Lower lobe of right lung (tissue), 2 donors: ENCODE measurements at regions not wholly inside any gene's neighbourhood (a gene's known extent, or its start where the extent isn't known, plus 50 kb on each side); places are given as distances from the start of the nearest gene placed in this dataset.

Source experiments
- ATAC-seq, 2 donors: fragments of 200-7000 bp; cut with Tn5 transposase; one replicate each; pipeline ENCODE4 v1.9.1; 2020 to 2022; ENCODE audit warnings: mild to moderate bottlenecking in 2 of 2, moderate library complexity in 2 of 2
- DNase-seq: peaks from one replicate; pipeline ENCODE4 v3.0.0-alpha.2; 2020
- H3K27ac ChIP-seq: fragments of 200-600 bp; one replicate; pipeline ENCODE4 v1.8.0; 2022
- H3K27me3 ChIP-seq: fragments of 200-600 bp; one replicate; pipeline ENCODE4 v1.8.0; 2022; ENCODE audit warnings: low read depth
- H3K36me3 ChIP-seq: fragments of 200-600 bp; one replicate; pipeline ENCODE4 v1.8.0; 2022; ENCODE audit warnings: mild to moderate bottlenecking
- H3K4me1 ChIP-seq: fragments of 200-600 bp; one replicate; pipeline ENCODE4 v1.8.0; 2022
- H3K4me3 ChIP-seq: fragments of 200-600 bp; one replicate; pipeline ENCODE4 v1.8.0; 2022; ENCODE audit warnings: mild to moderate bottlenecking
- H3K9me3 ChIP-seq: fragments of 200-600 bp; one replicate; pipeline ENCODE4 v1.8.0; 2022
- intact Hi-C: fragments of 100-400 bp; cut with DNase I; formaldehyde crosslinking; loops from one replicate; pipeline ENCODE4 v1.11.0; 2022
- TF ChIP-seq, protein P1 (sequence below): fragments of 200-600 bp; IDR thresholded peaks from one replicate; pipeline ENCODE4 v1.8.0; 2022; ENCODE audit warnings: antibody characterized with exemption, mild to moderate bottlenecking
- donor health status: DM: no; HTN: yes; CAD: no; lungs with severe emphysema.

- ATAC-seq: peak; percentile 78
- Histone ChIP-seq H3K4me1 (no peaks in the 10 kb centered on the region), H3K27ac (no peak overlapping the region), H3K36me3 (no peaks in the 10 kb centered on the region), H3K9me3 (no peaks in the 10 kb centered on the region), H3K27me3 (peaks cover 15% of the 10 kb centered on the region), H3K4me3 (no peak overlapping the region)
- intact Hi-C loops: no loop called here
- DNase-seq: peak; percentile 65
- TF ChIP-seq, protein P1, sequence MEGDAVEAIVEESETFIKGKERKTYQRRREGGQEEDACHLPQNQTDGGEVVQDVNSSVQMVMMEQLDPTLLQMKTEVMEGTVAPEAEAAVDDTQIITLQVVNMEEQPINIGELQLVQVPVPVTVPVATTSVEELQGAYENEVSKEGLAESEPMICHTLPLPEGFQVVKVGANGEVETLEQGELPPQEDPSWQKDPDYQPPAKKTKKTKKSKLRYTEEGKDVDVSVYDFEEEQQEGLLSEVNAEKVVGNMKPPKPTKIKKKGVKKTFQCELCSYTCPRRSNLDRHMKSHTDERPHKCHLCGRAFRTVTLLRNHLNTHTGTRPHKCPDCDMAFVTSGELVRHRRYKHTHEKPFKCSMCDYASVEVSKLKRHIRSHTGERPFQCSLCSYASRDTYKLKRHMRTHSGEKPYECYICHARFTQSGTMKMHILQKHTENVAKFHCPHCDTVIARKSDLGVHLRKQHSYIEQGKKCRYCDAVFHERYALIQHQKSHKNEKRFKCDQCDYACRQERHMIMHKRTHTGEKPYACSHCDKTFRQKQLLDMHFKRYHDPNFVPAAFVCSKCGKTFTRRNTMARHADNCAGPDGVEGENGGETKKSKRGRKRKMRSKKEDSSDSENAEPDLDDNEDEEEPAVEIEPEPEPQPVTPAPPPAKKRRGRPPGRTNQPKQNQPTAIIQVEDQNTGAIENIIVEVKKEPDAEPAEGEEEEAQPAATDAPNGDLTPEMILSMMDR: peak; percentile 61
Observed at GRCh38 chr11:116641561-116642045, 131.2 kb downstream of the BUD13 start.

- peaks cover 15% of the 10 kb centered on the region for H3K27me3 ChIP-seq
- TF ChIP-seq, protein P1: no peak
- intact Hi-C loops: no loop called here
- H3K9me3 ChIP-seq: no peaks in the 10 kb centered on the region
- no peak for DNase-seq
- no peak for ATAC-seq
- H3K36me3 ChIP-seq: no peaks in the 10 kb centered on the region
- H3K27ac ChIP-seq: no peak overlapping the region
- H3K4me1 ChIP-seq: no peaks in the 10 kb centered on the region
- no peak overlapping the region for H3K4me3 ChIP-seq
Observed at GRCh38 chr11:116640641-116641402, 132.0 kb downstream of the BUD13 start.

DNA sequence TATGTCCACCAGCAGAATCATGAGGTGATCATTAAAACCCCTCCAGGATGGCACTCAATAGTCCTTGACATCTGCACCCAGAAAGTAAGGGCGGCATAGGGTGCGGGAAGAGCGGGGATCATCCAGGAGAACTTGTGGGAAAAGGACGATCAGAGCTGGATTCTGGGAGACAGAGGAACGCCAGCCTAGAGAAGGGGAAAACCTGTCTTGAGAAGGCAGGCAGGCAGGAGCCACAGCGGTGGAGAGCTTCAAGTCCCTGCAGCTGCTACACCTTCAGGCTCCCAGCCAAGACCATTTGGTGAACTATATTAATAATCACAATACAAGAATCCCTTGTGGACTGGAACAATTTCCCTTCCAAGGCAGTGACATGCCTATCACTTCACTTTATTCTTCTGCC, 134.3 kb downstream of the BUD13 start:
- H3K36me3 ChIP-seq: no peaks in the 10 kb centered on the region
- ATAC-seq: no peak
- H3K4me3 ChIP-seq: no peak overlapping the region
- DNase-seq: no peak
- TF ChIP-seq, protein P1: no peak
- no peaks in the 10 kb centered on the region for H3K9me3 ChIP-seq
- peaks cover 13% of the 10 kb centered on the region for H3K27me3 ChIP-seq
- H3K4me1 ChIP-seq: no peaks in the 10 kb centered on the region
- intact Hi-C loops: no loop called here
- no peak overlapping the region for H3K27ac ChIP-seq

DNA sequence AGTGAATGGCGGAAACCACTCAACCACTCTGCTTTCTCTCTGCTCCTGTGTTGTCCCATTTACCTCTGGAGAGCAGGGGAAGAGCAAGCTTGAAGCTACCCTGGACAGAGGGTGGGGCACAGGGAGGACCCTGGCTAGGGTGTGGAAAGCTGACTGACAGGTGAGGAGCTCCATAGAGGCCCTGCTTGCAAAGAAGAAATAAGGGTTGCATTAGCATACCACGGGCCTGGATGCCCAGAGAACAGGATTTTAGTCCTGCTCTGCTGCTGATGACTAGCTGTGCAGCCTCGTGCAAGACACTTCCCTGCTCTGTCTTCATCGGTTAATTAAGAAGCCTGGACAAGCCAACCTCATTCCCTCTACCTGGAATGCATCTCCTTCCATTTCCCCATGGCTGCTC, 135.0 kb downstream of the BUD13 start:
- ATAC-seq (no peak), DNase-seq (no peak)
- H3K9me3 ChIP-seq: no peaks in the 10 kb centered on the region
- TF ChIP-seq, protein P1: no peak
- H3K4me1 ChIP-seq: no peaks in the 10 kb centered on the region
- intact Hi-C loops: no loop called here
- peaks cover 11% of the 10 kb centered on the region for H3K27me3 ChIP-seq
- H3K27ac ChIP-seq: no peak overlapping the region
- no peaks in the 10 kb centered on the region for H3K36me3 ChIP-seq
- no peak overlapping the region for H3K4me3 ChIP-seq

DNA sequence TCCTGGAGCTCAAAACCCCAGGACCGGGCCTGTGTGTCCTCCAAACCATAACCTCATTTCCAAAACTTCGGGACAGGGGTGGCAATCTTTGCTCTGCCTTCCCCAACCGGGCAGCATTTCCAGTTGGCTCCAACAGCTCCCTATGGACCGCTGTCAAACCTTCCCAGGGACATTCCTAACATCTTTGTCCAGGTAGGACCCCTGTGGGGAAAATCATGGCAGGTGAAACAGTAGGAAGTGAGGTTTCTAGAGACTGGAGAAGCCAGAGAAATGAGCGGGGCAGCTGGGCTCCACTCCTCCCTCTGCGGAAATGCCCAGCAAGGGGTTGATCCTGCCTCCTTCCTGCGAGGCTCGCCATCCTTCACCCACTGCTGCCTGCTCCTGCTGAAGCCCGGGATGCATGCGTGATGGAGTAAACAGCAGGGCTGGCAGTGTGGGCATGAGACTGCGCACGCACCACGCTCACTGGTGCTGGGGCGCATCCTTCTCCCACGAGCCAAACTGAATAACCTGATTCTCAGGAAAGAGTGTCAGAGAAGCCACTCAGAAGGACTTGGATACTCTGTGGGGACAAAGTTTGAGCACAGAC, 136.4 kb downstream of the BUD13 start:
- intact Hi-C loops: no loop called here
- TF ChIP-seq, protein P1: no peak
- DNase-seq: no peak

More for the DNA sequence above, 136.4 kb downstream of the BUD13 start:
- Histone ChIP-seq H3K9me3 (no peaks in the 10 kb centered on the region), H3K27ac (no peak overlapping the region), H3K4me1 (no peaks in the 10 kb centered on the region), H3K27me3 (peaks cover 7% of the 10 kb centered on the region), H3K4me3 (no peak overlapping the region), H3K36me3 (no peaks in the 10 kb centered on the region)
- ATAC-seq: no peak
